ENCODE measurements at regions not wholly inside any gene's neighbourhood (a gene's known extent, or its start where the extent isn't known, plus 50 kb on each side); places are given as distances from the start of the nearest gene placed in this dataset.
"Not testable (repeated sequence)": the region's sequence is repeated elsewhere in the genome, so short reads cannot be mapped to it uniquely, and the experiment has no call there.

- not testable (repeated sequence) for TF ChIP-seq CTCF (IDR thresholded peaks at IDR 0.05); JUND (IDR thresholded peaks at IDR 0.05); NRF1 (IDR thresholded peaks at IDR 0.05; ENCODE audit: low read depth, low read length); MAX (IDR thresholded peaks at IDR 0.05; ENCODE audit: low read depth); RXRA (IDR thresholded peaks at IDR 0.05; ENCODE audit: borderline replicate concordance, low read depth); POLR2AphosphoS5 (IDR thresholded peaks at IDR 0.05; ENCODE audit: low read depth, low read length); CHD2 (IDR thresholded peaks at IDR 0.05; ENCODE audit: low read length, partially characterized antibody); ZBTB33 (IDR thresholded peaks at IDR 0.05; ENCODE audit: borderline replicate concordance, low read depth); SIN3A (IDR thresholded peaks at IDR 0.05; ENCODE audit: borderline replicate concordance, low read depth, low read length); MXI1 (IDR thresholded peaks at IDR 0.05; ENCODE audit: low read depth, low read length); TCF12 (IDR thresholded peaks at IDR 0.05); RCOR1 (IDR thresholded peaks at IDR 0.05; ENCODE audit: low read length); SMC3 (IDR thresholded peaks at IDR 0.05; ENCODE audit: low read depth, low read length); GABPA (IDR thresholded peaks at IDR 0.05; ENCODE audit: low read depth)
Measured at GRCh38 chr6:27045131-27045530, 202.4 kb upstream of the PRSS16 start.
